Vagina (tissue), 2 donors: ENCODE measurements at regions not wholly inside any gene's neighbourhood (a gene's known extent, or its start where the extent isn't known, plus 50 kb on each side); places are given as distances from the start of the nearest gene placed in this dataset.

ENCODE experiments used
- POLR2AphosphoS5 ChIP-seq, 2 donors: sonication (generic); formaldehyde crosslinking; IDR thresholded peaks; one replicate each; pipeline ENCODE4 v1.9.0; 2017; ENCODE audit warnings: antibody characterized with exemption in 2 of 2, mild to moderate bottlenecking in 2 of 2, low read depth in 1 of 2; ENCODE audit not compliant: insufficient read depth in 1 of 2
- TF ChIP-seq, protein P1 (sequence below), 3 experiments: fragments of 450-650 bp in 2 of 3; fragments of 200-600 bp in 1 of 3; sonication (generic) in 1 of 3; IDR thresholded peaks; one replicate each; pipeline ENCODE4 v1.5.1; 2017 to 2019; ENCODE audit warnings: antibody characterized with exemption in 3 of 3, mild to moderate bottlenecking in 2 of 3, moderate library complexity in 2 of 3

DNA sequence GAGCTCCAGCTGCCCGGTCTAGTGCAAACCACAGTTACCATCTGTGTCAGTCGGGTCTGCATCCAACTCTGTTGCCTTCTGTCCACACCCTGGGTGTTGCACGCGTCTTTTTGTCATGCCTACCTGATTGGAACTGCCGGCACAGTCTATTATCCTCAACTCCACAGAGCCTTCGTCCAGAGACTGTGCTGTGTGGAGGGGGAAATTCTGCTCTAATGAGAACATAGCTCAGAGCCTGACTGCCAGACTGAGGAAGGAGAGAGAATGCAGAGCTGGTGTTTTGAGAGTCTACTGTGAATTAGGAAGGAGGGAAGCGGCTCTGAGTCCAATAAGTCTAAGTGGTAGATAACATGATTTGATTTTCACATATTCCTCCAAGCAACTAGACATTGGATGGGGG lies 68.3 kb upstream of the GPR139 start:
- TF ChIP-seq, protein P1, sequence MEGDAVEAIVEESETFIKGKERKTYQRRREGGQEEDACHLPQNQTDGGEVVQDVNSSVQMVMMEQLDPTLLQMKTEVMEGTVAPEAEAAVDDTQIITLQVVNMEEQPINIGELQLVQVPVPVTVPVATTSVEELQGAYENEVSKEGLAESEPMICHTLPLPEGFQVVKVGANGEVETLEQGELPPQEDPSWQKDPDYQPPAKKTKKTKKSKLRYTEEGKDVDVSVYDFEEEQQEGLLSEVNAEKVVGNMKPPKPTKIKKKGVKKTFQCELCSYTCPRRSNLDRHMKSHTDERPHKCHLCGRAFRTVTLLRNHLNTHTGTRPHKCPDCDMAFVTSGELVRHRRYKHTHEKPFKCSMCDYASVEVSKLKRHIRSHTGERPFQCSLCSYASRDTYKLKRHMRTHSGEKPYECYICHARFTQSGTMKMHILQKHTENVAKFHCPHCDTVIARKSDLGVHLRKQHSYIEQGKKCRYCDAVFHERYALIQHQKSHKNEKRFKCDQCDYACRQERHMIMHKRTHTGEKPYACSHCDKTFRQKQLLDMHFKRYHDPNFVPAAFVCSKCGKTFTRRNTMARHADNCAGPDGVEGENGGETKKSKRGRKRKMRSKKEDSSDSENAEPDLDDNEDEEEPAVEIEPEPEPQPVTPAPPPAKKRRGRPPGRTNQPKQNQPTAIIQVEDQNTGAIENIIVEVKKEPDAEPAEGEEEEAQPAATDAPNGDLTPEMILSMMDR (IDR thresholded peaks at IDR 0.05), result no peak
- TF ChIP-seq POLR2AphosphoS5 (IDR thresholded peaks at IDR 0.05; ENCODE audit: insufficient read depth in 1 of 2, low read depth in 1 of 2), result no peak
